ENCODE measurements at regions not wholly inside any gene's neighbourhood (a gene's known extent, or its start where the extent isn't known, plus 50 kb on each side); places are given as distances from the start of the nearest gene placed in this dataset.

DNA sequence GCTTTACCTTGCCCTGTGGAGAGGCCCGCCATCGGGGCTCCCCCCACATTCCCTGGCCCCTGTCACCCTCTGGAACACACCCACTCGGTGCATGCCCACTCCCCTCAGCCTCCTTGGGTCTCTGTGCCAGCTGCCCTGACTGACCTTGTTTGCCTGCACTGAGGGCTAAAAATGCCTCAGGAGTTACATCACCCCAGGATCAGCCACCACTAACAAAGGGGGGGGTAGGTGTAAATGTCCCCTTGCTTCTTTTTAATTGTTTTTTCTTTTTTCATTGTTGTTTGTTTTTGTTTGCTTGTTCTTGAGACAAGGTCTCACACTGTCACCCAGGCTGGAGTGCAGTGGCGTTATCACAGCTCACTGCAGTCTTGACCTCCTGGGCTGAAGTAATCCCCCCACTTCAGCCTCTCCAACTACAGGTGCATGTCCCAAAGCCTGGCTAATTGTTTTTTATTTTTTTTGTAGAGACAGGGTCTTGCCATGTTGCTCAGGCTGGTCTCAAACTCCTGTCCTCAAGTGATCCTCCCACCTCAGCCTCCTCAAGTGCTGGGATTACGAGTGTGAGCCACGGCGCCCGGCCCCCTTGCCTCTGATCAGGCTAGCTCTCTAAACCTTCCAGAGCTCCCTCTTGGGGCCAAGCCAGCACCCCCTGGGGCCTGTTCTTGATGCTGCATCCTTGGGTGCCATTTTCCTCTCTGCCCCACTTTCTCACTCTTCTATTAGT is 297.1 kb downstream of the UQCRFS1 start:
- TF ChIP-seq MAFK (IDR thresholded peaks at IDR 0.05; ENCODE audit: partially characterized antibody) = no peak
- TF ChIP-seq, protein P1, sequence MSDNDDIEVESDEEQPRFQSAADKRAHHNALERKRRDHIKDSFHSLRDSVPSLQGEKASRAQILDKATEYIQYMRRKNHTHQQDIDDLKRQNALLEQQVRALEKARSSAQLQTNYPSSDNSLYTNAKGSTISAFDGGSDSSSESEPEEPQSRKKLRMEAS (IDR thresholded peaks at IDR 0.05) = no peak

Data from A549 (cell line).